Activated naive CD4-positive, alpha-beta T cell treated with anti-CD3 and anti-CD28 coated beads for 36 hours (primary cell): ENCODE measurements at regions not wholly inside any gene's neighbourhood (a gene's known extent, or its start where the extent isn't known, plus 50 kb on each side); places are given as distances from the start of the nearest gene placed in this dataset.
"Not testable (repeated sequence)": the region's sequence is repeated elsewhere in the genome, so short reads cannot be mapped to it uniquely, and the experiment has no call there.

Experiments
- CTCF ChIA-PET: fragments of 350-600 bp; sonication (Branson Sonifier 250); formaldehyde crosslinking; loops from one replicate; lab custom pipeline; 2021; ENCODE audit warnings: antibody characterized with exemption; lab: Charles Lee
- DNase-seq: peaks from one replicate; pipeline ENCODE4 v3.0.0-alpha.2; 2020
- H3K27ac Mint-ChIP-seq: one replicate; pipeline ENCODE4 v1.8.0; 2021; ENCODE audit warnings: mild to moderate bottlenecking, mixed read lengths
- H3K27me3 Mint-ChIP-seq: one replicate; pipeline ENCODE4 v1.8.0; 2021; ENCODE audit warnings: low read depth, mixed read lengths
- H3K36me3 Mint-ChIP-seq: one replicate; pipeline ENCODE4 v1.8.0; 2021; ENCODE audit warnings: low read depth, mixed read lengths
- H3K4me1 Mint-ChIP-seq: one replicate; pipeline ENCODE4 v1.8.0; 2021; ENCODE audit warnings: low read depth, mixed read lengths
- H3K4me3 Mint-ChIP-seq: one replicate; pipeline ENCODE4 v1.8.0; 2021; ENCODE audit warnings: mild to moderate bottlenecking, moderate library complexity, mixed read lengths
- H3K9me3 Mint-ChIP-seq: one replicate; pipeline ENCODE4 v1.8.0; 2021; ENCODE audit warnings: mixed read lengths
- intact Hi-C: fragments of 100-400 bp; cut with micrococcal nuclease; formaldehyde crosslinking; loops from one replicate; pipeline ENCODE4 v1.15.1; 2023

- no peaks in the 10 kb centered on the region for H3K27me3 Mint-ChIP-seq
- DNase-seq = no peak
- no peak overlapping the region for H3K27ac Mint-ChIP-seq
- no peaks in the 10 kb centered on the region for H3K9me3 Mint-ChIP-seq
- CTCF ChIA-PET = no interaction called here
- intact Hi-C loops = no loop called here
- H3K4me3 Mint-ChIP-seq = no peak overlapping the region
- H3K36me3 Mint-ChIP-seq = no peaks in the 10 kb centered on the region
- no peaks in the 10 kb centered on the region for H3K4me1 Mint-ChIP-seq
Observed at GRCh38 chr4:104549736-104550135, 55.0 kb upstream of the CXXC4 start.

- no peaks in the 10 kb centered on the region for H3K36me3 Mint-ChIP-seq
- intact Hi-C loops = no loop called here
Observed at GRCh38 chr4:104559502-104559901, 64.8 kb upstream of the CXXC4 start.

GRCh38 chr4:104571341-104571740 lies 76.6 kb upstream of the CXXC4 start:
- Mint-ChIP-seq H3K36me3 (no peaks in the 10 kb centered on the region), H3K27ac (no peak overlapping the region), H3K27me3 (no peaks in the 10 kb centered on the region), H3K4me1 (no peaks in the 10 kb centered on the region), H3K9me3 (peaks cover 6% of the 10 kb centered on the region), H3K4me3 (no peak overlapping the region)
- intact Hi-C loops = no loop called here
- no peak for DNase-seq
- CTCF ChIA-PET = no interaction called here

More at GRCh38 chr4:104559502-104559901, 64.8 kb upstream of the CXXC4 start:
- no peaks in the 10 kb centered on the region for H3K27me3 Mint-ChIP-seq
- H3K9me3 Mint-ChIP-seq = peaks cover 3% of the 10 kb centered on the region
- no peak overlapping the region for H3K27ac Mint-ChIP-seq
- CTCF ChIA-PET = no interaction called here
- no peaks in the 10 kb centered on the region for H3K4me1 Mint-ChIP-seq
- no peak overlapping the region for H3K4me3 Mint-ChIP-seq
- DNase-seq = no peak

GRCh38 chr4:104574371-104574770 lies 79.7 kb upstream of the CXXC4 start:
- peaks cover 3% of the 10 kb centered on the region for H3K9me3 Mint-ChIP-seq
- no peak overlapping the region for H3K4me3 Mint-ChIP-seq
- H3K27ac Mint-ChIP-seq = no peak overlapping the region
- intact Hi-C loops = no loop called here
- no peaks in the 10 kb centered on the region for H3K27me3 Mint-ChIP-seq
- no peaks in the 10 kb centered on the region for H3K36me3 Mint-ChIP-seq
- CTCF ChIA-PET = no interaction called here
- no peaks in the 10 kb centered on the region for H3K4me1 Mint-ChIP-seq
- DNase-seq = no peak

DNA sequence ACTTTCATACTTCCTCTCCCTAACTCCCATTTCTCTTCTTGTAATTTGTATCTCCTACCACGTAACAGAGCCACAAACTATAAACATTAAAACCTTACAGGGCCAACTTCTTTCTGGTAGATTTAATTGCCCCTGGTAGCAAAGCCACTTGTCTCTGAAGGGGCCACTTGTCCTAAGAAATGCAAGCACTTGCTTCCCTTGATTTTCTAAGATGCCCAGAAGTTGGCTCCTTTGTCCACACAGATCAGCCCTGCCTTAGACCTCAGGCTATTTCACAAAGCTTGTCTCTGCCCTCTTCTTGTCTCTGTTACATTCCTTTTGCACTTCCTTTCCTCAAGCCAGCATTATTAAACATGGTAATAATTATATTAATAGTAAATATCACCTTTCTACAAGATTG lies 80.6 kb upstream of the CXXC4 start:
- intact Hi-C loops = no loop called here
- no peak overlapping the region for H3K4me3 Mint-ChIP-seq
- H3K9me3 Mint-ChIP-seq = peaks cover 3% of the 10 kb centered on the region
- CTCF ChIA-PET = no interaction called here
- H3K36me3 Mint-ChIP-seq = no peaks in the 10 kb centered on the region
- H3K27me3 Mint-ChIP-seq = no peaks in the 10 kb centered on the region
- DNase-seq = no peak
- H3K27ac Mint-ChIP-seq = peak overlapping the region; percentile 65
- H3K4me1 Mint-ChIP-seq = no peaks in the 10 kb centered on the region

DNA sequence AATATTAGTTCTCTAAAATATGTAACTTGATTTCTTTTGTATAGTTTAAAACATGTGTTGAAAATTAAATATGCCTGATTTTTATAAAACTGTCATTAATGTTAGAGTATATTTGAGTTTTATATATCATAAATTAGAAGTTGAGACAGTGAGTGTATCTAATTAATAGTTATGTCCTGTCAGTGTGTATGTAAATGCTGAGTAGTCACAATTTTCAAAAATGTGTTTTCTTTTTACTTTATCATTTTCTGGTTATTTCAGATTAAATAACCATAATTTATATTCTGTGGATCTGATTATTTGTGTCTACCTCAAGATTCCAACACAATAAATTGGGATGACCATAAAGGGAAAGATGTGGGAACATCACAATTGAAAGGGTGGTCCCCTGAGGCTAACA lies 82.7 kb upstream of the CXXC4 start:
- H3K27me3 Mint-ChIP-seq = no peaks in the 10 kb centered on the region
- H3K27ac Mint-ChIP-seq = no peak overlapping the region
- peaks cover 2% of the 10 kb centered on the region for H3K9me3 Mint-ChIP-seq
- no peak for DNase-seq
- H3K36me3 Mint-ChIP-seq = no peaks in the 10 kb centered on the region
- H3K4me1 Mint-ChIP-seq = no peaks in the 10 kb centered on the region
- H3K4me3 Mint-ChIP-seq = no peak overlapping the region
- intact Hi-C loops = no loop called here
- CTCF ChIA-PET = no interaction called here

DNA sequence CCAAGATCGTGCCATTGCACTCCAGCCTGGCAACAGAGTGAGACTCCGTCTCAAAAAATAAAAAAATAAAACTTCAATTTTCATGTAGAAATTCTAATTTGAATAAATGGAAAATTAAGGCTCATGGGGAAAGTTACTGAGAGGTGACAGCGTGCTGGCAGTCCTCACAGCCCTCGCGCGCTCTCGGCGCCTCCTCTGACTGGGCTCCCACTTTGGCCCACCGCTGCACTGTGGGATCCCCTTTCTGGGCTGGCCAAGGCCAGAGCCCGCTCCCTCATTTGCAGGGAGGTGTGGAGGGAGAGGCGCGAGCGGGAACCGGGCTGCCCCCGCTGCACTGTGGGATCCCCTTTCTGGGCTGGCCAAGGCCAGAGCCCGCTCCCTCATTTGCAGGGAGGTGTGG lies 86.8 kb upstream of the CXXC4 start:
- H3K9me3 Mint-ChIP-seq, H3K27me3 Mint-ChIP-seq, H3K36me3 Mint-ChIP-seq, H3K4me3 Mint-ChIP-seq, DNase-seq, H3K27ac Mint-ChIP-seq, intact Hi-C loops, CTCF ChIA-PET, H3K4me1 Mint-ChIP-seq: not testable (repeated sequence)

- H3K27ac Mint-ChIP-seq, H3K27me3 Mint-ChIP-seq, CTCF ChIA-PET, H3K9me3 Mint-ChIP-seq, DNase-seq, H3K4me3 Mint-ChIP-seq, intact Hi-C loops, H3K4me1 Mint-ChIP-seq, H3K36me3 Mint-ChIP-seq: not testable (repeated sequence)
Observed at GRCh38 chr4:104582056-104582455, 87.4 kb upstream of the CXXC4 start.

- DNase-seq = no peak
- no peak overlapping the region for H3K27ac Mint-ChIP-seq
- intact Hi-C loops = no loop called here
- H3K9me3 Mint-ChIP-seq = no peaks in the 10 kb centered on the region
- no peaks in the 10 kb centered on the region for H3K36me3 Mint-ChIP-seq
- no peak overlapping the region for H3K4me3 Mint-ChIP-seq
- H3K4me1 Mint-ChIP-seq = peaks cover 2% of the 10 kb centered on the region
- no peaks in the 10 kb centered on the region for H3K27me3 Mint-ChIP-seq
- CTCF ChIA-PET = no interaction called here
Observed at GRCh38 chr4:104589264-104589868, 94.7 kb upstream of the CXXC4 start.

DNA sequence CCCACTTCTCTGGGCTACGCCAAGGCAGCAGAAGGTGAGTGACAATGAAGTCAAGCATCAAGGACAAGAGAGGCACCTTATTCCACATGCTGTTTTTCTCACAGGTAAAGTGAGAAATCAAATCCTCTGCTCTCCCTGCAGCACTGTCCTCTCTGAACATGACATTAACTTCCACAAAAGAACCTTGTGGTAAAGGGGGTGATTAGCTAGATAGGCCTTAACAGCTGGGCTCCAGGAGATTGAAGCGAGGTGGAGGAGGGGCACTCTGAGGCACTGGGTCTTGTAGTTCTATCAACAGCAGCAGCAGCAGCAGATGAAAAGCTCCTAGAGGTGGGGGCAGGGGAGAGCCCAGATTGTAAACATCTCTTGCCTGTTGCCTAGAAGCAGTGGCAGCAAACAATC lies 96.8 kb upstream of the CXXC4 start:
- Mint-ChIP-seq H3K9me3 (no peaks in the 10 kb centered on the region), H3K4me1 (peaks cover 2% of the 10 kb centered on the region), H3K4me3 (no peak overlapping the region), H3K36me3 (no peaks in the 10 kb centered on the region), H3K27me3 (no peaks in the 10 kb centered on the region), H3K27ac (no peak overlapping the region)
- intact Hi-C loops = no loop called here
- CTCF ChIA-PET = no interaction called here
- DNase-seq = no peak

GRCh38 chr4:104592183-104592582 lies 97.5 kb upstream of the CXXC4 start:
- no peaks in the 10 kb centered on the region for H3K9me3 Mint-ChIP-seq
- no peak overlapping the region for H3K4me3 Mint-ChIP-seq
- H3K27ac Mint-ChIP-seq = no peak overlapping the region
- CTCF ChIA-PET = no interaction called here
- H3K36me3 Mint-ChIP-seq = no peaks in the 10 kb centered on the region
- peaks cover 2% of the 10 kb centered on the region for H3K4me1 Mint-ChIP-seq
- DNase-seq = no peak
- no peaks in the 10 kb centered on the region for H3K27me3 Mint-ChIP-seq
- intact Hi-C loops = no loop called here

DNA sequence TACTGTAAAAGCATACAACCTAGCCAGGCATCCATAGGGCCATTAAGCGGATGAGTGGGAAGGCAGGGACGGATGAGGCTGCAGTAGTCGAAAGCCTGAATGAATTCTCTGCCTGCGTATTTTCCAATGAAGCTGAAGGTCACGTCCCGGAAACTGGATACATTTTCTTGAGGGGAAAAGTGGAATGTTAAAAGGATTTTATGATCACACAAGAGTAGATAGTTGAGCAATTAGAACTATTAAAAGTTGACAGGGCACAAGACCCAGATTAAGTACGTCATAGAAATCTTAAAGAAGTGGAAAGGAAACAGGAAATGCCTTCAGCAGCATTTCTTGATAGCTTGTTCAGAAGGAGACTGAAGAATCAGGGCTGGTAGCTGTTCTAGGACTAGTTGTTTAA lies 98.3 kb upstream of the CXXC4 start:
- Mint-ChIP-seq H3K36me3 (no peaks in the 10 kb centered on the region), H3K27me3 (no peaks in the 10 kb centered on the region), H3K27ac (no peak overlapping the region), H3K4me3 (no peak overlapping the region), H3K9me3 (no peaks in the 10 kb centered on the region), H3K4me1 (peaks cover 2% of the 10 kb centered on the region)
- intact Hi-C loops = no loop called here
- no peak for DNase-seq
- CTCF ChIA-PET = no interaction called here

DNA sequence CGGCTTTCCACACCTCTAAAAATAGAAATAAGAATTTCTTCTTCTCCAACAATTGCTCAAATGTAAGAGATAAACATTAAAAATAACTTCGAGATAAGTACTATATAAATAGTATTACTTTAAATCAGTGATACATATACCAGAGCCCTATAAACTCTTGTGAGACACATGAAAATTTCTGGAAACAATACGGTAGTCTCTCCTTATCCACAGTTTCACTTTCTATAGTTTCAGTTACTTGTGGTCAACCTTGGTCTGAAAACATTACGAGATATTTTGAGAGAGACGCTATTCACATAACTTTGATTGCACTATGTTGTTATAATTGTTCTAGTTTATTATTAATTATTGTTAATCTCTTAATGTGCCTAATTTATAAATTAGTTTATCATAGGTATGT lies 101.5 kb upstream of the CXXC4 start:
- Mint-ChIP-seq H3K4me3 (no peak overlapping the region), H3K27me3 (no peaks in the 10 kb centered on the region), H3K27ac (no peak overlapping the region), H3K9me3 (no peaks in the 10 kb centered on the region), H3K4me1 (peaks cover 2% of the 10 kb centered on the region), H3K36me3 (no peaks in the 10 kb centered on the region)
- CTCF ChIA-PET = no interaction called here
- DNase-seq = no peak
- intact Hi-C loops = no loop called here

GRCh38 chr4:104615496-104615895 lies 120.8 kb upstream of the CXXC4 start:
- no peak overlapping the region for H3K4me3 Mint-ChIP-seq
- intact Hi-C loops = no loop called here

More at GRCh38 chr4:104615496-104615895, 120.8 kb upstream of the CXXC4 start:
- Mint-ChIP-seq H3K4me1 (no peaks in the 10 kb centered on the region), H3K27me3 (no peaks in the 10 kb centered on the region), H3K27ac (no peak overlapping the region), H3K9me3 (peaks cover 5% of the 10 kb centered on the region), H3K36me3 (no peaks in the 10 kb centered on the region)
- no peak for DNase-seq
- CTCF ChIA-PET = no interaction called here
